A673 (cell line): ENCODE measurements at regions not wholly inside any gene's neighbourhood (a gene's known extent, or its start where the extent isn't known, plus 50 kb on each side); places are given as distances from the start of the nearest gene placed in this dataset.

Experiments
- BruUV-seq: library from RNA; stranded (reverse); fragments of 400-500 nt; replicated peaks from 2 replicates; lab custom pipeline; 2021; lab: Mats Ljungman, UMichigan
- CTCF ChIA-PET: fragments of 300-600 bp; sonication (Branson Sonifier 250); formaldehyde crosslinking; loops from one replicate; lab custom pipeline; 2022; ENCODE audit warnings: antibody characterized with exemption; lab: Charles Lee
- POLR2A ChIA-PET: fragments of 300-600 bp; sonication (Branson Sonifier 250); formaldehyde crosslinking; loops from one replicate; lab custom pipeline; 2022; ENCODE audit warnings: antibody characterized with exemption; ENCODE audit not compliant: low non-redundant PET; lab: Charles Lee
- DNase-seq: peaks from one replicate; pipeline ENCODE4 v3.0.0-alpha.2; 2015; ENCODE audit warnings: low spot score
- H3K27ac ChIP-seq: fragments of 200-600 bp; sonication (generic); 2 replicates; pipeline ENCODE4 v1.5.1; 2016; ENCODE audit warnings: mixed run types, low read depth, mild to moderate bottlenecking, mixed read lengths, antibody characterized with exemption, low read length; ENCODE audit not compliant: poor library complexity, severe bottlenecking
- H3K27me3 ChIP-seq: fragments of 200-600 bp; sonication (generic); replicated peaks from 2 replicates; pipeline ENCODE4 v1.6.1; 2017; ENCODE audit warnings: mixed run types, low read depth, mild to moderate bottlenecking, mixed read lengths, antibody characterized with exemption, low read length; ENCODE audit not compliant: insufficient read depth, poor library complexity
- H3K36me3 ChIP-seq: fragments of 200-600 bp; sonication (generic); 2 replicates; pipeline ENCODE4 v1.6.1; 2016; ENCODE audit warnings: mixed run types, mild to moderate bottlenecking, mixed read lengths, antibody characterized with exemption, low read length; ENCODE audit not compliant: insufficient read depth, poor library complexity, severe bottlenecking
- H3K4me1 ChIP-seq: fragments of 200-600 bp; sonication (generic); 2 replicates; pipeline ENCODE4 v1.6.1; 2017; ENCODE audit warnings: mixed run types, mild to moderate bottlenecking, mixed read lengths, antibody characterized with exemption, low read length; ENCODE audit not compliant: insufficient read depth, poor library complexity, severe bottlenecking
- H3K4me3 ChIP-seq: fragments of 200-600 bp; sonication (generic); 2 replicates; pipeline ENCODE4 v1.5.1; 2016; ENCODE audit warnings: low read depth, mixed run types, mild to moderate bottlenecking, mixed read lengths, low read length; ENCODE audit not compliant: poor library complexity, severe bottlenecking
- H3K9me3 ChIP-seq: fragments of 200-600 bp; sonication (generic); 2 replicates; pipeline ENCODE4 v1.6.1; 2016; ENCODE audit warnings: mixed run types, low read depth, mild to moderate bottlenecking, mixed read lengths, antibody characterized with exemption, low read length; ENCODE audit not compliant: poor library complexity, severe bottlenecking
- CTCF ChIP-seq: fragments of 300-800, 200-600 bp; sonication (generic); conservative IDR thresholded peaks from 2 replicates; pipeline ENCODE4 v1.5.1; 2017; ENCODE audit warnings: low read depth, mild to moderate bottlenecking, antibody characterized with exemption, low read length, moderate library complexity, mixed read lengths
- EZH2 ChIP-seq: fragments of 200-600 bp; sonication (generic); IDR thresholded peaks from 2 replicates; pipeline ENCODE4 v1.6.1; 2017; ENCODE audit warnings: borderline replicate concordance, low read depth, mild to moderate bottlenecking, mixed read lengths, antibody characterized with exemption, low read length; ENCODE audit not compliant: poor library complexity, severe bottlenecking
- intact Hi-C: fragments of 100-400 bp; cut with micrococcal nuclease; formaldehyde crosslinking; loops from one replicate; pipeline ENCODE4 v1.10.0; 2022; ENCODE audit not compliant: unreplicated experiment

- no peak overlapping the region for H3K27ac ChIP-seq
- intact Hi-C loops = no loop called here
- no peaks in the 10 kb centered on the region for H3K9me3 ChIP-seq
- no TSS peak for BruUV-seq
- TF ChIP-seq CTCF (no peak), EZH2 (no peak)
- no peak overlapping the region for H3K4me3 ChIP-seq
- H3K4me1 ChIP-seq = no peaks in the 10 kb centered on the region
- ChIA-PET POLR2A (no interaction called here), CTCF (no interaction called here)
- no peak for DNase-seq
- H3K27me3 ChIP-seq = peaks cover 5% of the 10 kb centered on the region
- H3K36me3 ChIP-seq = no peaks in the 10 kb centered on the region
These were observed 204.3 kb downstream of the VEGFC start for GRCh38 chr4:176588436-176588835.

- H3K27me3 ChIP-seq = peaks cover 5% of the 10 kb centered on the region
- no peaks in the 10 kb centered on the region for H3K4me1 ChIP-seq
- H3K27ac ChIP-seq = no peak overlapping the region
- ChIA-PET CTCF (no interaction called here), POLR2A (no interaction called here)
- intact Hi-C loops = no loop called here
- no peaks in the 10 kb centered on the region for H3K9me3 ChIP-seq
- H3K4me3 ChIP-seq = no peak overlapping the region
- DNase-seq = no peak
- H3K36me3 ChIP-seq = no peaks in the 10 kb centered on the region
- TF ChIP-seq EZH2 = no peak
- no peak for TF ChIP-seq CTCF
- BruUV-seq = no TSS peak
These were observed 199.6 kb downstream of the VEGFC start for GRCh38 chr4:176592976-176593670.

- peaks cover 5% of the 10 kb centered on the region for H3K27me3 ChIP-seq
- no peaks in the 10 kb centered on the region for H3K36me3 ChIP-seq
- TF ChIP-seq CTCF (no peak), EZH2 (no peak)
- no peak for DNase-seq
- no peaks in the 10 kb centered on the region for H3K9me3 ChIP-seq
- H3K27ac ChIP-seq = no peak overlapping the region
- ChIA-PET POLR2A (no interaction called here), CTCF (no interaction called here)
- no TSS peak for BruUV-seq
- intact Hi-C loops = no loop called here
- H3K4me1 ChIP-seq = no peaks in the 10 kb centered on the region
- H3K4me3 ChIP-seq = no peak overlapping the region
These were observed 198.8 kb downstream of the VEGFC start for GRCh38 chr4:176593943-176594342.
